ENCODE measurements at regions not wholly inside any gene's neighbourhood (a gene's known extent, or its start where the extent isn't known, plus 50 kb on each side); places are given as distances from the start of the nearest gene placed in this dataset.
A peak's percentile ranks its signal among the peaks of the same experiment; 100 is the strongest.

- Histone ChIP-seq H2AFZ (ENCODE audit: low read length, unreplicated experiment) (no peak overlapping the region), H3K79me2 (ENCODE audit: control insufficient read depth, insufficient read depth, low read length, unreplicated experiment) (no peaks in the 10 kb centered on the region), H3K36me3 (ENCODE audit: insufficient read depth, low read length) (peaks cover 13% of the 10 kb centered on the region; the same call in 1 of the 2 replicates), H3K27me3 (ENCODE audit: insufficient read depth, low read length) (no peaks in the 10 kb centered on the region), H3K4me1 (ENCODE audit: control insufficient read depth, insufficient read depth, low read length, unreplicated experiment) (peaks cover 54% of the 10 kb centered on the region), H3K27ac (ENCODE audit: low read depth, low read length) (peak overlapping the region; percentile 90), H3K4me3 (ENCODE audit: low read depth, low read length) (no peak overlapping the region)
Measured at GRCh38 chr1:172916116-172916515, 134.6 kb downstream of the TNFSF18 start.

- no peaks in the 10 kb centered on the region for H3K79me2 ChIP-seq (ENCODE audit: control insufficient read depth, insufficient read depth, low read length, unreplicated experiment)
- H3K4me1 ChIP-seq (ENCODE audit: control insufficient read depth, insufficient read depth, low read length, unreplicated experiment) = peaks cover 54% of the 10 kb centered on the region
- H3K27me3 ChIP-seq (ENCODE audit: insufficient read depth, low read length) = no peaks in the 10 kb centered on the region
- H2AFZ ChIP-seq (ENCODE audit: low read length, unreplicated experiment) = no peak overlapping the region
- H3K36me3 ChIP-seq (ENCODE audit: insufficient read depth, low read length) = peaks cover 7% of the 10 kb centered on the region; the same call in 1 of the 2 replicates
- H3K27ac ChIP-seq (ENCODE audit: low read depth, low read length) = peak overlapping the region; percentile 90
- H3K4me3 ChIP-seq (ENCODE audit: low read depth, low read length) = peak overlapping the region; percentile 22; the same call in 1 of the 2 replicates
Measured at GRCh38 chr1:172917972-172918371, 132.8 kb downstream of the TNFSF18 start.

- Histone ChIP-seq H3K4me1 (ENCODE audit: control insufficient read depth, insufficient read depth, low read length, unreplicated experiment) (peaks cover 54% of the 10 kb centered on the region), H2AFZ (ENCODE audit: low read length, unreplicated experiment) (no peak overlapping the region), H3K79me2 (ENCODE audit: control insufficient read depth, insufficient read depth, low read length, unreplicated experiment) (no peaks in the 10 kb centered on the region), H3K36me3 (ENCODE audit: insufficient read depth, low read length) (peaks cover 4% of the 10 kb centered on the region; the same call in 1 of the 2 replicates), H3K4me3 (ENCODE audit: low read depth, low read length) (no peak overlapping the region), H3K27ac (ENCODE audit: low read depth, low read length) (peak overlapping the region; percentile 90), H3K27me3 (ENCODE audit: insufficient read depth, low read length) (no peaks in the 10 kb centered on the region)
Measured at GRCh38 chr1:172918478-172918877, 132.3 kb downstream of the TNFSF18 start.

- no peaks in the 10 kb centered on the region for H3K36me3 ChIP-seq (ENCODE audit: insufficient read depth, low read length)
- peak overlapping the region; percentile 8 for H2AFZ ChIP-seq (ENCODE audit: low read length, unreplicated experiment)
- H3K4me1 ChIP-seq (ENCODE audit: control insufficient read depth, insufficient read depth, low read length, unreplicated experiment) = peaks cover 37% of the 10 kb centered on the region
- H3K4me3 ChIP-seq (ENCODE audit: low read depth, low read length) = no peak overlapping the region
- H3K27me3 ChIP-seq (ENCODE audit: insufficient read depth, low read length) = no peaks in the 10 kb centered on the region
- no peaks in the 10 kb centered on the region for H3K79me2 ChIP-seq (ENCODE audit: control insufficient read depth, insufficient read depth, low read length, unreplicated experiment)
- no peak overlapping the region for H3K27ac ChIP-seq (ENCODE audit: low read depth, low read length)
Measured at GRCh38 chr1:172926070-172926469, 124.7 kb downstream of the TNFSF18 start.

- Histone ChIP-seq H3K4me1 (ENCODE audit: control insufficient read depth, insufficient read depth, low read length, unreplicated experiment) (peaks cover 57% of the 10 kb centered on the region), H3K27ac (ENCODE audit: low read depth, low read length) (peak overlapping the region; percentile 99), H3K79me2 (ENCODE audit: control insufficient read depth, insufficient read depth, low read length, unreplicated experiment) (no peaks in the 10 kb centered on the region), H3K4me3 (ENCODE audit: low read depth, low read length) (peak overlapping the region; percentile 49; the same call in 1 of the 2 replicates), H3K27me3 (ENCODE audit: insufficient read depth, low read length) (no peaks in the 10 kb centered on the region), H2AFZ (ENCODE audit: low read length, unreplicated experiment) (peak overlapping the region; percentile 85), H3K36me3 (ENCODE audit: insufficient read depth, low read length) (no peaks in the 10 kb centered on the region)
Measured at GRCh38 chr1:172928412-172928811, 122.3 kb downstream of the TNFSF18 start.

GRCh38 chr1:172929006-172929405, 121.7 kb downstream of the TNFSF18 start:
- Histone ChIP-seq H3K4me3 (ENCODE audit: low read depth, low read length) (peak overlapping the region; percentile 49; the same call in 1 of the 2 replicates), H3K36me3 (ENCODE audit: insufficient read depth, low read length) (no peaks in the 10 kb centered on the region), H3K4me1 (ENCODE audit: control insufficient read depth, insufficient read depth, low read length, unreplicated experiment) (peaks cover 60% of the 10 kb centered on the region), H3K27ac (ENCODE audit: low read depth, low read length) (peak overlapping the region; percentile 99), H3K27me3 (ENCODE audit: insufficient read depth, low read length) (no peaks in the 10 kb centered on the region), H2AFZ (ENCODE audit: low read length, unreplicated experiment) (peak overlapping the region; percentile 85), H3K79me2 (ENCODE audit: control insufficient read depth, insufficient read depth, low read length, unreplicated experiment) (no peaks in the 10 kb centered on the region)

GRCh38 chr1:172930142-172930541, 120.6 kb downstream of the TNFSF18 start:
- peak overlapping the region; percentile 99 for H3K27ac ChIP-seq (ENCODE audit: low read depth, low read length)
- H3K27me3 ChIP-seq (ENCODE audit: insufficient read depth, low read length) = no peaks in the 10 kb centered on the region
- no peaks in the 10 kb centered on the region for H3K36me3 ChIP-seq (ENCODE audit: insufficient read depth, low read length)
- no peak overlapping the region for H2AFZ ChIP-seq (ENCODE audit: low read length, unreplicated experiment)
- peaks cover 72% of the 10 kb centered on the region for H3K4me1 ChIP-seq (ENCODE audit: control insufficient read depth, insufficient read depth, low read length, unreplicated experiment)
- H3K79me2 ChIP-seq (ENCODE audit: control insufficient read depth, insufficient read depth, low read length, unreplicated experiment) = no peaks in the 10 kb centered on the region
- no peak overlapping the region for H3K4me3 ChIP-seq (ENCODE audit: low read depth, low read length)

- H2AFZ ChIP-seq (ENCODE audit: low read length, unreplicated experiment) = no peak overlapping the region
- no peak overlapping the region for H3K27ac ChIP-seq (ENCODE audit: low read depth, low read length)
- peaks cover 79% of the 10 kb centered on the region for H3K4me1 ChIP-seq (ENCODE audit: control insufficient read depth, insufficient read depth, low read length, unreplicated experiment)
- no peaks in the 10 kb centered on the region for H3K36me3 ChIP-seq (ENCODE audit: insufficient read depth, low read length)
- no peaks in the 10 kb centered on the region for H3K79me2 ChIP-seq (ENCODE audit: control insufficient read depth, insufficient read depth, low read length, unreplicated experiment)
- no peak overlapping the region for H3K4me3 ChIP-seq (ENCODE audit: low read depth, low read length)
- H3K27me3 ChIP-seq (ENCODE audit: insufficient read depth, low read length) = no peaks in the 10 kb centered on the region
Measured at GRCh38 chr1:172931340-172931739, 119.4 kb downstream of the TNFSF18 start.

- H3K27me3 ChIP-seq (ENCODE audit: insufficient read depth, low read length) = no peaks in the 10 kb centered on the region
- H3K79me2 ChIP-seq (ENCODE audit: control insufficient read depth, insufficient read depth, low read length, unreplicated experiment) = no peaks in the 10 kb centered on the region
- peaks cover 78% of the 10 kb centered on the region for H3K4me1 ChIP-seq (ENCODE audit: control insufficient read depth, insufficient read depth, low read length, unreplicated experiment)
- H2AFZ ChIP-seq (ENCODE audit: low read length, unreplicated experiment) = no peak overlapping the region
- no peaks in the 10 kb centered on the region for H3K36me3 ChIP-seq (ENCODE audit: insufficient read depth, low read length)
- no peak overlapping the region for H3K27ac ChIP-seq (ENCODE audit: low read depth, low read length)
- H3K4me3 ChIP-seq (ENCODE audit: low read depth, low read length) = no peak overlapping the region
Measured at GRCh38 chr1:172931761-172932160, 119.0 kb downstream of the TNFSF18 start.

- Histone ChIP-seq H3K4me3 (ENCODE audit: low read depth, low read length) (no peak overlapping the region), H2AFZ (ENCODE audit: low read length, unreplicated experiment) (no peak overlapping the region), H3K27me3 (ENCODE audit: insufficient read depth, low read length) (no peaks in the 10 kb centered on the region), H3K79me2 (ENCODE audit: control insufficient read depth, insufficient read depth, low read length, unreplicated experiment) (no peaks in the 10 kb centered on the region), H3K4me1 (ENCODE audit: control insufficient read depth, insufficient read depth, low read length, unreplicated experiment) (peaks cover 68% of the 10 kb centered on the region), H3K36me3 (ENCODE audit: insufficient read depth, low read length) (no peaks in the 10 kb centered on the region), H3K27ac (ENCODE audit: low read depth, low read length) (peak overlapping the region; percentile 98)
Measured at GRCh38 chr1:172932981-172933380, 117.8 kb downstream of the TNFSF18 start.

GRCh38 chr1:172934417-172934762, 116.4 kb downstream of the TNFSF18 start:
- peaks cover 54% of the 10 kb centered on the region for H3K4me1 ChIP-seq (ENCODE audit: control insufficient read depth, insufficient read depth, low read length, unreplicated experiment)
- H3K4me3 ChIP-seq (ENCODE audit: low read depth, low read length) = peak overlapping the region; percentile 15; the same call in 1 of the 2 replicates
- no peaks in the 10 kb centered on the region for H3K27me3 ChIP-seq (ENCODE audit: insufficient read depth, low read length)
- H3K36me3 ChIP-seq (ENCODE audit: insufficient read depth, low read length) = no peaks in the 10 kb centered on the region
- peak overlapping the region; percentile 98 for H3K27ac ChIP-seq (ENCODE audit: low read depth, low read length)
- peak overlapping the region; percentile 26 for H2AFZ ChIP-seq (ENCODE audit: low read length, unreplicated experiment)
- no peaks in the 10 kb centered on the region for H3K79me2 ChIP-seq (ENCODE audit: control insufficient read depth, insufficient read depth, low read length, unreplicated experiment)
